H1 (cell line): ENCODE measurements at regions not wholly inside any gene's neighbourhood (a gene's known extent, or its start where the extent isn't known, plus 50 kb on each side); places are given as distances from the start of the nearest gene placed in this dataset.

Experiments used
- CTCF ChIA-PET: fragments of 300-600 bp; sonication (Branson Sonifier 250); formaldehyde crosslinking; loops from one replicate; lab custom pipeline; 2021; ENCODE audit not compliant: partially characterized antibody; lab: Charles Lee
- POLR2A ChIA-PET: fragments of 300-600 bp; sonication (Branson Sonifier 250); formaldehyde crosslinking; loops from one replicate; lab custom pipeline; 2021; ENCODE audit warnings: inconsistent platforms; ENCODE audit not compliant: partially characterized antibody; lab: Charles Lee
- DNase-seq, 2 experiments: peaks; one replicate each; pipeline versions ENCODE4 v3.0.0 to v3.0.0-alpha.2; 2010 to 2022; ENCODE audit warnings: low spot score in 2 of 2, low read depth in 1 of 2, mixed read lengths in 1 of 2
- FAIRE-seq: peaks from 2 replicates; lab custom pipeline; 2011; peaks lifted over from hg19 to GRCh38; lab: Jason Lieb, UNC
- H2AFZ ChIP-seq: 2 replicates; pipeline ENCODE4 v1.8.1; 2012; ENCODE audit warnings: low read length, inconsistent platforms
- H2AK5ac ChIP-seq: 2 replicates; pipeline ENCODE4 v1.6.1; 2013; ENCODE audit warnings: low read depth, low read length
- H2BK120ac ChIP-seq: replicated peaks from 2 replicates; pipeline ENCODE3; 2013; ENCODE audit warnings: low read depth, low read length, inconsistent platforms
- H2BK12ac ChIP-seq: 2 replicates; pipeline ENCODE4 v1.6.1; 2013; ENCODE audit warnings: low read depth, low read length
- H2BK15ac ChIP-seq: 2 replicates; pipeline ENCODE4 v1.6.1; 2013; ENCODE audit warnings: low read length
- H2BK20ac ChIP-seq: 2 replicates; pipeline ENCODE4 v1.6.1; 2013; ENCODE audit warnings: low read length
- H2BK5ac ChIP-seq: 2 replicates; pipeline ENCODE4 v1.6.1; 2013; ENCODE audit warnings: low read depth, low read length
- H3K14ac ChIP-seq: 2 replicates; pipeline ENCODE4 v1.6.1; 2013; ENCODE audit warnings: inconsistent platforms; ENCODE audit not compliant: insufficient read length
- H3K18ac ChIP-seq: 2 replicates; pipeline ENCODE4 v1.6.1; 2013; ENCODE audit warnings: low read length; ENCODE audit errors: extremely low read depth
- H3K23ac ChIP-seq: 2 replicates; pipeline ENCODE4 v1.6.1; 2013; ENCODE audit warnings: inconsistent platforms; ENCODE audit not compliant: insufficient read length
- H3K23me2 ChIP-seq: 2 replicates; pipeline ENCODE4 v1.6.1; 2013; ENCODE audit warnings: low read depth, low read length
- H3K27ac ChIP-seq: 2 replicates; pipeline ENCODE4 v1.6.1; 2011; ENCODE audit warnings: low read depth, low read length, inconsistent platforms
- H3K27me3 ChIP-seq, 4 experiments: replicated peaks in 1 of 4; 1 replicate in 1 of 4; 2 replicates in 3 of 4; pipeline versions ENCODE4 v1.6.1 to v1.8.1; 2011 to 2013; ENCODE audit warnings: low read length in 3 of 4, mild to moderate bottlenecking in 3 of 4, inconsistent platforms in 2 of 4, mixed read lengths in 2 of 4, moderate library complexity in 1 of 4; ENCODE audit not compliant: control insufficient read depth in 3 of 4, insufficient read depth in 3 of 4; ENCODE audit errors: extremely low read depth in 1 of 4
- H3K36me3 ChIP-seq, 4 experiments: 2 replicates each; pipeline versions ENCODE4 v1.6.1 to v1.8.1; 2011 to 2013; ENCODE audit warnings: mild to moderate bottlenecking in 4 of 4, low read length in 3 of 4, moderate library complexity in 2 of 4, control low read depth in 1 of 4, inconsistent platforms in 1 of 4; ENCODE audit not compliant: insufficient read depth in 4 of 4, control insufficient read depth in 2 of 4
- H3K4ac ChIP-seq: replicated peaks from 2 replicates; pipeline ENCODE3; 2013; ENCODE audit warnings: low read length, low read depth, mixed read lengths, inconsistent platforms; ENCODE audit not compliant: insufficient read length
- H3K4me1 ChIP-seq, 4 experiments: replicated peaks in 1 of 4; 1 replicate in 1 of 4; 2 replicates in 3 of 4; pipeline versions ENCODE4 v1.6.1 to v1.8.1; 2011 to 2013; ENCODE audit warnings: low read length in 3 of 4, inconsistent platforms in 2 of 4, mixed read lengths in 1 of 4; ENCODE audit not compliant: insufficient read depth in 4 of 4, control insufficient read depth in 3 of 4
- H3K4me2 ChIP-seq, 2 experiments: 2 replicates each; pipeline versions ENCODE4 v1.6.1 to v1.8.1; 2011 to 2013; ENCODE audit warnings: low read depth in 2 of 2, low read length in 2 of 2, control low read depth in 1 of 2, inconsistent platforms in 1 of 2, mild to moderate bottlenecking in 1 of 2; ENCODE audit not compliant: insufficient read depth in 1 of 2
- H3K4me3 ChIP-seq, 4 experiments: fragments of 200-600, 300-600 bp in 1 of 4; sonication (generic), shearing (Covaris generic), sonication (Bioruptor Twin) in 1 of 4; 2 replicates each; pipeline versions ENCODE4 v1.5.1 to v1.8.1; 2011 to 2016; ENCODE audit warnings: low read length in 4 of 4, low read depth in 3 of 4, control low read depth in 2 of 4, inconsistent platforms in 2 of 4, mild to moderate bottlenecking in 2 of 4, mixed read lengths in 1 of 4, moderate library complexity in 1 of 4; ENCODE audit not compliant: insufficient read depth in 2 of 4; ENCODE audit errors: extremely low read depth in 1 of 4
- H3K56ac ChIP-seq: replicated peaks from 2 replicates; pipeline ENCODE3; 2013; ENCODE audit warnings: low read depth, mild to moderate bottlenecking, mixed read lengths, low read length, inconsistent platforms; ENCODE audit not compliant: insufficient read length
- H3K79me1 ChIP-seq: 2 replicates; pipeline ENCODE4 v1.6.1; 2013; ENCODE audit warnings: low read depth, low read length, control low read depth
- H3K79me2 ChIP-seq, 2 experiments: 2 replicates each; pipeline versions ENCODE4 v1.6.1 to v1.8.1; 2012 to 2013; ENCODE audit warnings: low read length in 2 of 2, mild to moderate bottlenecking in 2 of 2, inconsistent platforms in 1 of 2; ENCODE audit not compliant: insufficient read depth in 2 of 2, control insufficient read depth in 1 of 2
- H3K9ac ChIP-seq, 4 experiments: replicated peaks in 1 of 4; 1 replicate in 1 of 4; 2 replicates in 3 of 4; pipeline versions ENCODE4 v1.6.1 to v1.8.1; 2011 to 2013; ENCODE audit warnings: low read depth in 3 of 4, low read length in 3 of 4, control low read depth in 2 of 4, mild to moderate bottlenecking in 2 of 4, moderate library complexity in 2 of 4, inconsistent platforms in 1 of 4; ENCODE audit errors: extremely low read depth in 1 of 4
- H3K9me3 ChIP-seq, 2 experiments: 2 replicates each; pipeline versions ENCODE4 v1.6.1 to v1.8.1; 2012 to 2013; ENCODE audit warnings: mild to moderate bottlenecking in 2 of 2, moderate library complexity in 2 of 2, control low read depth in 1 of 2, inconsistent platforms in 1 of 2, low read depth in 1 of 2, low read length in 1 of 2, mixed read lengths in 1 of 2; ENCODE audit not compliant: insufficient read depth in 2 of 2
- H4K20me1 ChIP-seq, 2 experiments: replicated peaks in 1 of 2; 2 replicates each; pipeline versions ENCODE3 to v1.8.1; 2011 to 2013; ENCODE audit warnings: inconsistent platforms in 2 of 2, low read length in 2 of 2, mild to moderate bottlenecking in 1 of 2; ENCODE audit not compliant: insufficient read depth in 2 of 2, control insufficient read depth in 1 of 2
- H4K5ac ChIP-seq: 2 replicates; pipeline ENCODE4 v1.6.1; 2013; ENCODE audit warnings: low read length, low read depth, mixed read lengths, inconsistent platforms; ENCODE audit not compliant: insufficient read length
- H4K8ac ChIP-seq: 2 replicates; pipeline ENCODE4 v1.8.0; 2013; ENCODE audit warnings: mild to moderate bottlenecking, moderate library complexity, low read length, inconsistent platforms; ENCODE audit not compliant: insufficient read depth; ENCODE audit errors: extremely low read depth
- H4K91ac ChIP-seq: replicated peaks from 2 replicates; pipeline ENCODE3; 2013; ENCODE audit warnings: low read length, mixed read lengths, inconsistent platforms; ENCODE audit not compliant: insufficient read length
- SP2 ChIP-seq: IDR thresholded peaks from 2 replicates; pipeline ENCODE4 v1.6.1; 2012; ENCODE audit warnings: mild to moderate bottlenecking, low read length, inconsistent platforms
- WGBS, 2 experiments: shearing (Covaris generic) in 1 of 2; methylation state at CpG; one replicate each; pipeline versions ENCODE4 v1.1.6 to v1.1.7; 2013 to 2015; ENCODE audit warnings: low lambda C conversion rate in 2 of 2, mixed read lengths in 2 of 2, inconsistent platforms in 1 of 2, low coverage in 1 of 2, missing lambda C conversion rate in 1 of 2; ENCODE audit not compliant: insufficient replicate concordance in 2 of 2, insufficient coverage in 1 of 2, insufficient read length in 1 of 2; ENCODE audit errors: extremely low coverage in 1 of 2, missing lambda C conversion rate in 1 of 2; 5-methylcytosine and 5-hydroxymethylcytosine counted together

GRCh38 chr20:6956574-6956973, 189.1 kb downstream of the BMP2 start:
- H2BK120ac ChIP-seq = no peak overlapping the region
- no peak overlapping the region for H4K91ac ChIP-seq
- no peak overlapping the region for H3K14ac ChIP-seq
- no peak overlapping the region for H2BK5ac ChIP-seq
- H2BK20ac ChIP-seq = no peak overlapping the region
- no peak overlapping the region for H3K9ac ChIP-seq
- POLR2A ChIA-PET = interaction anchor here (0.7 kb wide), 1 partner anchor 23 kb away, joined by 3 read pairs; no protein-coding TSS in a partner anchor
- no peak overlapping the region for H2BK15ac ChIP-seq
- no peak overlapping the region for H4K8ac ChIP-seq
- FAIRE-seq = no peak
- no peaks in the 10 kb centered on the region for H4K20me1 ChIP-seq
- H3K23ac ChIP-seq = no peak overlapping the region
- H2AK5ac ChIP-seq = no peak overlapping the region
- no peaks in the 10 kb centered on the region for H3K79me1 ChIP-seq
- no peaks in the 10 kb centered on the region for H3K23me2 ChIP-seq
- no peaks in the 10 kb centered on the region for H3K4me1 ChIP-seq
- CTCF ChIA-PET = interaction anchor here (1.1 to 1.2 kb wide), 2 partner anchors 74 to 127 kb away, joined by 3 to 5 read pairs; no protein-coding TSS in a partner anchor
- H2BK12ac ChIP-seq = no peak overlapping the region
- no peaks in the 10 kb centered on the region; a peak in 1 of 4 replicates for H3K9me3 ChIP-seq
- H3K18ac ChIP-seq = no peak overlapping the region
- DNase-seq = no peak
- no peaks in the 10 kb centered on the region for H3K27me3 ChIP-seq
- H2AFZ ChIP-seq = no peak overlapping the region
- H3K36me3 ChIP-seq = no peaks in the 10 kb centered on the region
- no peak overlapping the region for H3K4me3 ChIP-seq
- no peak for TF ChIP-seq SP2
- no peak overlapping the region for H3K4me2 ChIP-seq
- no peak overlapping the region for H4K5ac ChIP-seq
- H3K4ac ChIP-seq = no peak overlapping the region
- H3K27ac ChIP-seq = no peak overlapping the region
- WGBS, 2 experiments = 94% methylated on average over 5 of the region's 5 CpGs; no CpG with 5 or more reads in 1 of the 2 experiments
- no peak overlapping the region for H3K56ac ChIP-seq
- no peaks in the 10 kb centered on the region for H3K79me2 ChIP-seq
